NCI-H187 (cell line): ENCODE measurements at regions not wholly inside any gene's neighbourhood (a gene's known extent, or its start where the extent isn't known, plus 50 kb on each side); places are given as distances from the start of the nearest gene placed in this dataset.

Experiments
- DNase-seq, 2 experiments: peaks; one replicate each; lab custom pipeline; 2025; lab: John Stamatoyannopoulos, UW

DNA sequence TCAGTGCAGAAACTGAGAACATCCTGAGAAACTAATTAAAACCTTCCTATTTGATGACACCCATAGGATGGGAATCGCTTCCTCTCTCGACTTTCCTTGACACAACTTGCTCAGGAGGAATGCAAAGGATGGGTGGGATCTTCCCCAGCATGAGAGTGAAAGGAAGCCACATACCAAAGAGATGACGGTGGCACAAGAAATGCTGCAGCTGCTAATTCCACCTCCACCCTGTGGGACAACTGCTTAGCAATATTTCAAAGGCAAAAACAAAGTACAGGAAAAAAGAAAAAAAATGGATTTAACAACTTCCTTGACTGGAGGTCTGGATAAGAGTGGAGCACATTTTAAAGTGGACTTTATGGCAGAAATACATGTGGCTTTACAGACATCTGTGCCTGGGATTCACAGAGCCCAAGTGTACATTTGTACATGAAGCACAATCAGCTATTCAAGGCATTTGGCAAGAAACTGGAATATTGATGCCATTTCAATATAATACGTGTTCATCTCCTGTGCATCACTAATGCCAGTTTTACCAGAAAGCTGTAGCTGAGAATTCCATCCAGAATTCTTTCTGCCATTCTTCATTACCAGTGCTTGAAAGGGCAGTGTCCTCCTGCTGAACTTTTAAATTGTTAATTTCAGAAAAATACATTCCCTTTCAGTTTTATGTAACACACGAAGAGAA is 359.2 kb upstream of the ACTBL2 start:
- DNase-seq = no peak

DNA sequence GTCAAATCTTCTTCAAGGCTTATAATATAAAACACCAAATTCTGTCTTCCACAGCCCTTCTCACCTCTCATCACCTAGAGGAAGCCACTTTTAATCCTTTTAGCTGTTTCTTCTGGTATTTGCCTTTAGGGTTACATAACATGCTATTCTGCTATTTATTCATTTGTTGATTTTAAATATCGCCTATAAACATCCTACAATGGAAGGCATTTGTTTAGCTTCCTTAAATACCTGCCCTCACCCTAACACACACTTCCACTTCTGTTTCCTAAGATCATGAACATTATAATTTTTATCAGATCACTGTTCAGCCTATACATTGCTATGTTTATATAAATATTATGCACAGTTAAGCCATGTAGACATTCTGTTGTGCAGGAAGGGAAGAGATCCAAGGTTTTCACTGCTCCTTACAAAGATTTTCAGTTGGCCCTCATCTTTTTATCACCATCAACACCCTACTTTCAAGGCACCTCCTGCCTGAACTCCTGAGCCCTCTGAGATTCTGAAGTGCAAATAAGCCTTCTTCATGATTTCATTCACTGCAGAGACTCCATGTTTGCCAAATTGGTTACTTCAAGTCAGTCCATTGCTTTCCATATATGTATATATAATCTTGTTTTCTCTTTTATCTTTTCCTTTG is 356.9 kb upstream of the ACTBL2 start:
- DNase-seq = no peak

DNA sequence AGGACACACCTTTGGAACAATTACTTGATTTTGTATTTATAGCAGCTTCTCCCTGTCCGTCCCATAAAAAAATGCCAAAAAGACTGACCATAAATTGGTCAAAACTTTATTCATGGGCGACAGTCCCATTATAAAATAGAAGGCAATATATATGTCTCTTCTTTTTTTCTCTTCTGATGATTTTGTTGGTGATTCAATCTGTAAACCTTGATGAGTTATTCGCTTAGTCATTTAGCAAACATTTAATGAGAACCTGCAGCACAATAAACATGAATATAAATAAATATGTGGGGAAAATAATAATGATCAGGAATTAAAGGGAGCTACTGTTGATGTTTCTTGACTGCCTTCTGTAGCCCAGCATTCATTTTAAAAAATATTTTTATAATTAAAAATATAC is 356.4 kb upstream of the ACTBL2 start:
- DNase-seq = no peak

DNA sequence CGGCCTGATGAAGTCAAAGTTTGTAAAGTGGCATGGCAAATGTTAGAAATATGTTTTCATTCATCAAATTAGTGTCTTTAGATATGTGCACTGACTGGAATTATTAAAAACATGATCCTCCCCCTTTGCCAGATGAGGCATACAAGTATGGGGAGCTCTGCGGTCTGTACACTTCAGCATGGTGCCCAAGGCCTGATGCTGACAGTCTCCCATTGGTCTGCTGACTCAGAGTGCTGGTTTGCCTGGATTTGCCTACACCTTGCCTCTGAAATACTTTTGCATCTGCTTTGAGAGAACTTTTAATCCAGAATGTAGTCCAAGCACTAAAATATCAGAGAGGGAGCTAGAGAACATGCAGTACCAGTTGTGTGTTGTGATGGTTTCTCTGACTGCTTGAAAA is 354.3 kb upstream of the ACTBL2 start:
- no peak for DNase-seq

DNA sequence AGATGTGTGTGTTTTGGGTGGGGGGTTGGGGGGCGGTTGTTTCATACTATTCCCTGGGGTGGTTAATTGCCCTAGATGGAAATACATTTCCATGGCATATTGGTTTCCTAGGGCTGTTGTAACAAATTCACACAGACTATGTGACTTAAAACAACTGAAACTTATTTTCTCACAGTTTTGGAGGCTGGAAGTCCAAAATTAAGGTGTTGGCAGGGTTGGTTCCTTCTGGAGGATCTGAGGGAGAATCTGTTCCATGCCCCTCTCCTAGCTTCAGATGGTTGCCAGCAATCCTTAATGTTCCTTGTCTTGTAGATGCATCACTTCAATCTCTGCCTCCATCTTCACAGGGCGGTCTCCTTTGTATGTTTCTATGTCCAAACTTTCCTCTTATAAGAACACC is 353.7 kb upstream of the ACTBL2 start:
- no peak for DNase-seq

DNA sequence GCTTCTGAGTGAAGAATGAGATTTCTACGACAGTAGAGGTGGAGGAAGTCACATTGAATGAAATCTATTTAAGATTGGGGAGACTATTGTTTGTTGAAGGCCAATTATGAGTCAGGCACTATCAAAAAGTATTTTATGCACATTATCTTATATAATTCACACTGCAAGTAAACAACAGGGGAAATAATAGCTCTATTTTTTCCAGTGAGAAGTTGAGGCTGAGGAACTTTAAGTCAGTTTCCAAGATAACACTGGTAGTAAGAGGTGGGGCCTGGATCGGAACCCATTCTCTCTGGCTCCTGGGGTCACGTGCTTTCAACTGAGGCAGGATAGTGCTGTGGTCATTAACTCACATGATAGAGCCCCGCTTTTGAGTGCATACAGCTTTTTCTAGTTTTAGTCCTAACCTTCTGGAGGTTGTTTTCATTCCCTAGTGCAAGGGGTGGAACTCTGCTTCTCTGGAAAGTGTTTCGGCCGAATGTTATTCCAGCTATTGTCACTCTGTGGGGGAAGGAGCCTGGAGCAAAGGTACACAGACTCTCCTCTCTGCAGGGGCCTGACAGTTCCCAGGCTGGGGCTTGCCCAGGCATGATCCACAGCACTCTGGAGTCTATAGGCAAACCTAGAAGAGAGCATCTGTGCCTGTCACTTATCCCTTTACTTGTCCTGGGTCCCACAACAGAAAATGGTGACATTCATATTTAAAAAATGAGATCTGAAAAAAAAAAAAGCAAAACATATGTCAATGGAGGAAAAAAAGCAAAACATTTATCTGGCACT is 352.4 kb upstream of the ACTBL2 start:
- DNase-seq = peak; percentile 18 to 35

DNA sequence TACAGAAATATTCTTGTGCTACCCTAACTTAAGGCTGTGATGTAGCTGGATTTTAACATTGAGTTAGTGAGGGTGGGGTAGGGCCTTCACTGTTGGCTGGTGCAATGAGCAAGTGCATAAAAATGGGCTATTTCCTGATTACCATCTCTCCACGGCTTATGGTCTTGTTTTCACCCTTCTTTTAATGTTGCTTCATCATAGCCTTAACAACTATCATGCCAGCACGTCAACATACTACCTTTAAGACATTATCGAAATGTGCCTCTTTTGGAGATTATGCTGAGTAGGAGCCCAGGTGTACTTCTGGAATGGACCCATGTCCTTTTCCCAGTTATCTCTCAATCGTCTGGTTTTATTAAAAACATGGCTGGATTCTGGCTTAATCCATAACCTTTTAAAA is 350.9 kb upstream of the ACTBL2 start:
- DNase-seq = no peak

DNA sequence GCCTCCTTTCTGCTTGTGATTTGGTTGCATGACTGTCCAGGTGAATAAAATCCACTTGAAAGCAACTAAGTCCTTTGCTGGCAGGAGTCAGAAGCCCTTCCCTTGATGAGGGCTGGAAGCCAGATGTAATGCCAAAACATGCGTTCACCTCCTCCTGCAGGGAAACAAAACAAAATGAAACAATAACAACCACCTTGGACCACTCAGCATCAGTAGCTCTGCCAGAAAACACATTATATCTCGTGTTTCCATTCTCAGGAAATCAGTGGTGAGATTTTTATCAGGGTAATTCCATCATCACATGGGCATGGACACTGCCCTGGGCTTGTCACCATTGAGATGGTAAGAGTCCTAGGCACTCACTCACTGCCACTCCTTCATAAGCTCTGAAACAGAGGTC is 350.3 kb upstream of the ACTBL2 start:
- DNase-seq = no peak

DNA sequence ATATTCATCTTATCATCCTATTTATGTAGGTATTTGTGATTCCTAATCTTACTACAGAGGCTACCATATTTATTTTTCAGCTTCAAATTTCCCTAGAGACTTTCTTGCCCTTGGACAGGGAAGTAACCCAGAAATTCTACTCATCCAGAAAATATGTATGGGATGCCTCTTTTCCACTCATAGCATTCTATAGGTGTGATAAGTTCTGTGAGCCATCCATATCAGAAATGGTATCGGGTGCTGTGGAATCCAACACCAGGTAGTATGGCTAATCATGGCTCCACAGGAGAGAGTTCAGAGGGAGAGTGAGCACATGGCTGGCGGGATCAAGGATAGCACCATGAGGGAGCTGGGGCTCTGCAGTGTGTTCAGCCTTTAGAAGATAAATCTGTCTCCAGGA is 349.3 kb upstream of the ACTBL2 start:
- no peak for DNase-seq

DNA sequence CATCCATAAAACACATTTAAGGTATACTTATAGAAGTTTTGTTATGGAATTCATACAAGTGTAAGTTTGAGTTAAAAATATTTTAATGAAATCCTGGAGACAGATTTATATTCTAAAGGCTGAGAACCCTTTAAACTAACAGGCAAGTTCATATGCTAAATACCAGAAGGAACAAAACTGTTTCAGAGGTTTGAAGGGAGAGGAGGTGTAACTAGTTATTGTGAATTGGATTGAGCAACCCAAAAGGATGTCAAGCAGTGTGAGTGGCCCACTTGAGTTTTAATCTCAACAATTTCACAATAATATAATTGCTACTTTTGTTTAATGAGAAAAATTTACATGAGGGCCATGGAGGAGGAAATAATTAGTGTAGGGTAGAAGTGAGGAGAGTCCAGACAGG is 348.5 kb upstream of the ACTBL2 start:
- DNase-seq = no peak

DNA sequence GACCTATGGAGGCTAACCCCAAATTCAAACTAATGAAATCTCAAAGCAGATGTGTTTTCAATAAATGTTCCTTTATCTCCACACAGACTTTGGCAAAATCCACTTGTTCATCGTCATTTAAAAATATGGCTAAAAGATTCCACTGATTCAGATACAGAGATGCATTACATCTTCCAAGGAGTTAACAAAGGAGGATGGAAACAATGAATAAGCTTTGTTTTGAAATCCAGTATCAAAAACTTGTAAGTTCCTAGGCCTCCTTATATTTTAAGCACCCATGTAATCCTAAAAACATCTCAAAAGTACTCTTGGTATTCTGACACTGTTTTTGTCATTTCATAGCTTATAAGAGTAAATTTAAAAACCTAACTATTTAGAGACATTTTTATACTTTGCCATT is 345.6 kb upstream of the ACTBL2 start:
- no peak for DNase-seq

DNA sequence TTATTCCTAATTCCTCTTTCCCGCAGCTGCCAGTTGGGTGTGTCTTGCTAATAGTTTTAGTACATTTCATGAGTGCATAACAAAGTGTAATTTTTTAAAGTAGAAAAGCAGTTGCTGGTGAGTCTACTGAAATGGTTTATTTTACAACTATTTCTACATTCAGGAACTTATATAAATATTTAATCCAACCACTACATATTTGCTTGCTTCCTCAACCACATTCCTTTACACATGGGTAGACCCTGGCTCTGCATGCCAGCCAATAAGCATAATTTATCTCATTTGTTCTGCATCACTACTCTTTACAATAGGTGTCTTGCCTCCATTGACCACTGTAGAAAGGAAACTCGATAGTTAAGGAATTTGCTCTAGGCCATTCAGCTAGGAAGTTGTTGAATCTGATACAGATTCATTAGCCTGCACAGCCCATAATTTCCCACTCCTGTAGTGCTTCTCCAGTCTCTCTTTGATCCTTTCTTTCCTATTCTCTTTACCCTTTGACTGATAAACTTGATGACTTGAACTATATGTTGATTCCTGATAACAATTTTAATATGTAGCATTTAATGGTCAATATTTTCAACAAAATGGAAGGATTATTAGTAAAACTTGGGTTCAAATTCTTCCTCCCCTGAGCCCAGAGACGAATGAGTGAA is 342.5 kb upstream of the ACTBL2 start:
- no peak for DNase-seq

DNA sequence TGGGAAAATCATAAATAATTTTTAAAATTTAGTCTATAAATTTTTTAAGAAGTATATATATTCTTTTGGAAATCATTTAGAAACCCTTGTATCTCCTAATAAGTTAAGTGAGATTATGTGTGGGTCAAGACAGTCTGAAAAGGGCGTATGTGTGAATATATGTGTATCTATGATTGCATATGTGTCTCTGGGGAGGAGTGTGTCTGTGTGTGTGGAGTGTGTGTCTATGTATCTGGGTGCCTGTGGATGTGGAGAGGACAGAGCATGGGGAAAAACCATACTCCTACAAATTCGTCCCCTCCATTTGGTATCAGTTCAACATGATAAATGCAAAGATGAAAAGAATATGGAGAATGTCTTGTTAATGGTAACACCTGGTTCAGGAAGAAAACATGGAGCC is 342.0 kb upstream of the ACTBL2 start:
- no peak for DNase-seq

DNA sequence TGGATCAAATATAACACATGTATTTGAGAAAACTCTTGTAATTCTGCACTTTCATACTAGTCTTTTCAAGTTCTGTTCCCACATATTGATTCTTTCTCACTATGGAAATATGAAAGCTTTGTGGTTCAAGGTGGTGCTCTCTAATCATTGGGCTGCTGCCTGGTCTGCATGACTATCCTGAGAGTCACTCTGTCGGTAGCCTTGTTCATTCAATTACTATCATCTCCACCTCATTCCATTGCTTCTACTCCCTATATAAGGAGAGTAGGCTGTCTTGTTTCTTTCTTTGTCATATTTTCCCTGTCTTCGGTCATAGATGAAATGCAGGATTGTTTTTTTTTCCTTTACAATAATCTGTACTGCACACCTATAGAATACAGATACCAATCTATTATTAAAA is 341.4 kb upstream of the ACTBL2 start:
- no peak for DNase-seq

DNA sequence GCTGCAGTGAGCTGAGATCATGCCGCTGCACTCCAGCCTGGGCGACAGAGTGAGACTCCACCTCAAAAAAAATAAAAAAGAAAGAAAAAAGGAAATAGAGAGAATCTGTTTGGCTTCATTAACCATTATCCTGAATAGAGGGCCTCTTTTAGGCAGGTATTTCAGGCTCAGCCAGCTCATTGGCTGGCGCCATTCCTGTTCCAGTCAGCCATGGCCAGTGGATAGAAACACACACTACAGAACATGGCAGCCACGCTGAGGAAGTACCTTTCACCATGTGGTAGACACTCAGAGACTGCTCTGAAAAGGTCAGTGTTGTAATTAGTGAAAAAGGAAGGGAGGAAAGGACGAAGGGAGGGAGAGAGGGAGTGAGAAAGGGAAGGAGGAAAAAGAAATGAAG is 340.0 kb upstream of the ACTBL2 start:
- no peak for DNase-seq

DNA sequence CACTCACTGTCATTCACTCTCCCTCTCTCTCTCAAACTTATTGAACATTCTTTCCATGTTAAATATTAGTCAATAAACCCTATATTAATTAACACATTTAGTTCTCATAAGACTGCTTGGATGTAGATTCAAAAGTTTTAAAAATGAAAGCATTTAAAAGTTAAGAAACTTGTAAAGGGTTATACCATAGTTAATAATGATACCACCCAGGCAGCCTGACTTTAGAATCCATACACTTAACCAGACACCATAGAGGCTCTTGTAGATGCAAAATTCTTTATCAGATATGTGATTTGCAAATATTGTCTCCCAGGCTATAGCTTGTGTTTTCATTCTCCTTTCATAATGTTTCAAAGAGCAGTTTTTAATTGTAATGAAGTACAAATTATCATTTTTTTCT is 335.8 kb upstream of the ACTBL2 start:
- no peak for DNase-seq

DNA sequence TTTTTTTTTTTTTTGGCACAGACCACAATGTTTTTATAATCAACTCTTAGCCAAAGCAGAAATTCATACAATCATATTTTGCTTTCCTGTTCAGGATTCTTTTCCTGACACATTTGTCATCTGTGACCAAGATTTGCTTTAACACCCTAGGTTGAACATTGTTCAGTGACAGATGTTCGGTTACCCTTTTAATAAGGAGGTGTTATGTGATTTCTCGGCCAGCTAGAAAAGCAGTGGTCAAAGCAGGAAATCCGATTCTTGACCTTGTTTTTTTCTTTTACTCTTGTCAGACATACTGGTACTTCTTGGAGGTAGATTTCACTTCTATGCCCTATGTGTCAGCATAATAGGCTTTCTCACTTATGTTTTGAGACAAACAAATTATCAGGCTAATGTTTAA is 335.3 kb upstream of the ACTBL2 start:
- no peak for DNase-seq

DNA sequence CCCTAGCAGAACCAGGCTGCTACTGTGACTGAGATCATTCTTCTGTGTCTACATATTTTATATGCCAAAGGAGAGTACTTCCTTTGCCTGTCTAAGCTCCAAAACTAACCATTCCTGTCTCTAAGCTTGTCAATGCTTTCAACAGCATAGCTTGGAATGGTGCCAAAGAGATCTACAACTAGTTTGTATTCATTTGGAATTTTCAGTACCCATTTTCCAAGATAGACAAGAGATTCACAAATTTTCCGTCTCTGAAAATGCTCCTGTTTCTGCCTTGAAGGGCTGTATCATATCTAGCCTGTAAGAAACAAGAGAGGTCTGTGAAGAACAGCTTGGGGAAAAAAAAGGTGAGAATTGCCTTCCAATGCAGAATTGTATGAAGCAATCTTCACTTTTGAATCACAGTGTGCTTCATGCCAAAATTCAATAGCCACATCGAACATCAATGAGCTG is 334.4 kb upstream of the ACTBL2 start:
- no peak for DNase-seq

DNA sequence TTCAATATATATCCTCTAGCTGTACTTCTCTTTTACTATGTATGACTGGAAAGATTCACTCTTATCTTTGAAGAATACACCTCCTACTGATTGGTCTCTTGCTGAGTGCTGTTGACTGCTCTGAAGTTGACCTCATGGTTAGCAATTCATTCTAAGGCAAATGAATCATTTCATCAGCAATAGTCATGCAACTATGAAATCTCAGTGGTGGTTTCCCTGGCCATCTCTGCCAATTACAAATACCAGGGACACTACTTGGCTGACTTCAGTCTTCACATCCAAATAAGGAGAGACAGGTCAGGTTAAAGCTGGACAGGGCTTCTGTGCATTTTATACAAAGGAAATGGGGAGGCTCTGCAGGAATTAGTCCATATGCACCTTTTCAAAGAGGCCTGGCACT is 333.5 kb upstream of the ACTBL2 start:
- no peak for DNase-seq

DNA sequence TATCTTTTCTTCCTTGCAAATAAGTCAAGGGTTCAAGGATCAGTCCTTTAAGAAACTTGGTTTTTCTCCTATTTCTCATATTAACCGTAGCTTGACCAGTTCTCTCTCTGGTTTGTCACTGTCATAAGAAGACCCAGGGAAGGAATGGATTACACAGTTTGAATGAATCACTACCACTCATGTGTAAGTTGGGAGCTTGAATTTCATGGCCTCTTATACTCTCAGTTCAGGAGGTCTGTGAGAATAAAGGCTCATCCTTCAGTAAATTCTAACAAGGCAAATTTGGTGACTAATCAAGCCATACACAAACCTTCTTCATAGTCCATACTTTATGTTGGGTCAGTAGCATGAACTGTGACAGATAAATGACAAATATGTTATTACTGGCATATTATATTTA is 323.1 kb upstream of the ACTBL2 start:
- no peak for DNase-seq

DNA sequence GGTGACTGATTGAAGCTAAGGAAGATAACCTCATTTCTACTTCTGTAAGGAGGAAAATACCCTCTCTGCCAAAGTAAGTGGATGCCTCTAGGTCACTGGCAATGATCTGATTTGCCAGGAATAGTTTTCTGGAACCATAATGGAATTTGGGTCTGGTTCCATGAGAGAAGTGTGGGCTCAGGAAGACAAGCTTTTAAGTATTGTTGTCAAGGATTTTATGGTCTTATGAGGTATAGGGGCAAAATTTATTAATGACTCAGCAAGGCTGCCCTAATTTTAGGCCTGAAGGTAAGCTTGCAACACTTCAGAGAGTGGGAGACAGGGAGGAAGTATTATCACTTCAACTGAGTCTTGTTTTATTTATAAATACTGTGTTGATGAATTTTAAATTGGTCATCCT is 322.6 kb upstream of the ACTBL2 start:
- DNase-seq = no peak

DNA sequence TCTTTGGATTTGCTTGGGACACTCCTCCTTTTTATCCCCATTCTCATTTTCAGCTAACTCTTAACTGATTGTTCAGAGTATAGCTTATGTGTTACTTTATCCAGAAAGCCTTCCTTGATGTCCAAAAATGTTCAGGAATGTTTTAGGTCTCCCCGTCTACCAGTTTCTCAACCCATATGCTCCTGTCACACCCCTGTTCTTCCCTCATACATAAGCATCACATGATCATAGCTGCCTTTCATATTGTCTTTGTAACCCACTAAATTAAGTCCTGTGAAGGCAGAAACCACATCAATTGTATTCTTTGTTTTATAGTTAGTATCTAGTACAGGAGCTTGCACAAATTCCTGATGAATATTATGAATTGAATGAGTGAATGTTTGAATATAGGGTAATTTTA is 321.9 kb upstream of the ACTBL2 start:
- no peak for DNase-seq

DNA sequence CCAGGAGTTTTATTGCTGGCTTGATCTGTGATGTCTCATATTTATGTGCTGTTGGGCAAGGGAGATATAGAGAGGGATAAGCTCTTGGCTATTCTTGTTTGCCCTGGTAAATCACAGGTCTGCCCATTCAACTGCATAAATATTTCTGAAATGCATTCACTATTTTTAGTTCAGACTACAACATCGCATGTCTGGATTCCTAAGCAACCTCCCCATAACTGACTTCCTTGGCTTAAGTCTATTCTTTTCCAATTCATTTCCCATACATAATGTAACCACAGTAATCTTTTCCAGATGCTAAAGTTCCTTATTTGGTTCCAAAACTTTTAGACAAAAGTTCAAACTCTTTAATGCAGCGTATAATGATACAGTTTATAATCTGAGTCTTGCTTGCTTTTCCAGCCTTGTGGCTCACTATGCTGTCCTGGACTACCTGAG is 321.4 kb upstream of the ACTBL2 start:
- no peak for DNase-seq
